CD1c-positive myeloid dendritic cell (primary cell): ENCODE measurements at regions not wholly inside any gene's neighbourhood (a gene's known extent, or its start where the extent isn't known, plus 50 kb on each side); places are given as distances from the start of the nearest gene placed in this dataset.

Experiments
- DNase-seq: peaks from one replicate; pipeline ENCODE4 v3.0.0-alpha.2; 2016; ENCODE audit errors: extremely low spot score

DNA sequence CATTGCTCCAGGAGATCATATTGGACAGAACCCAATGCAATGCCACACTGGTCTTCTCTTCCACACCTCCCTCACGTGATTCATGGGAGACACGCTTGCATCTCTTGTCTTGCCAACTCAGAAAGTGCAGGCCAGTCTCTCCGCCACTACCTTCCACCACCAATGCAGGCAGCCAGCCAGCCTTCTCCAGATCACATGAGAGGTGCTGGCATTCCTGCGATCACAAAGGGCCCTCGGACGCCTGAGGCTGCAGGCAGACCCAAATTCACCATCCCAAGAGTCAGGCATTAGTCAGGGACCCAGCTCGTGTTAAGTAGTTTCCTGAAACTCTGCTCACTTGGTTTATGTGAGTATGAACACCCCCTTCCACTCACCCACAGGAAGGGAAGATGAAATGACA is 437.0 kb upstream of the ETAA1 start:
- no peak for DNase-seq

DNA sequence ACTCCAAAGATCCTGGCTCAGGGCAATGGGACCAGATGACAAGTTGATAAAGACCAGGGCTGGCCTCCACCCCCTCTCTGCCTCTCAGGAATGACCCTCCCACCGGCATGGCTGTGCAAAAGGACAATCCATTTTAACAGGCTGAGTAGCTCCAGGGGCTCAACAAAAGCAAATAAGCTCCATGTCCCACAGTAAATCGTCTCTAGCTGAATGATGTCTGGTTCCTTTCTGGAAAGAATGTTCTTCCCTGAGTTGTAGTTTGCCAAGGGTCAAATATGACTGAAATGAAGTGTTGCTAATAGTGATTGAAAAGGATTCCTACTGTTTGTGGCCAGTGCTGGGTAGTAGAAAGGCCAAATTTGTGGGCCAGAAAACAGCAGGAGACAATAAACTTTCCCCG is 434.4 kb upstream of the ETAA1 start:
- no peak for DNase-seq

DNA sequence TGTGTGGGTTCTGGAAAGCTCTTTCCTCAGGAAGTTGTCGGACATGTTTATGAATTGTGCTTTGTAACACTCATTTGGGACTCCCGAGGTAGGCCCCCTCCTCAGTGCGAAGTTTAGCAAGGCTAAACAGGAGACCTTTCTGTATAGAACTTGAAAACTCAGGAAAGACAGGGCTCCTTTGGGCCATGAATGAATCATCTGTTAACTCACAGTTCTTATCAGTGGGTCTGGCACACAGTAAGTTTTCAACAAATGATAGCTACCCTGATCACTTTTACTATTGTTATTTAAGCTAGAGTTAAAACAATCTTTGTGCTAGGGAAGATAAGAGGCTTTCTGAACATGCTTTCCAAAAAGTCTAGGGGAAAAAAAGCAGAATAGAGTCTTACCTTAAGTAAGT is 430.5 kb upstream of the ETAA1 start:
- no peak for DNase-seq

GRCh38 chr2:66968946-66969345 is 428.2 kb upstream of the ETAA1 start:
- DNase-seq = no peak

DNA sequence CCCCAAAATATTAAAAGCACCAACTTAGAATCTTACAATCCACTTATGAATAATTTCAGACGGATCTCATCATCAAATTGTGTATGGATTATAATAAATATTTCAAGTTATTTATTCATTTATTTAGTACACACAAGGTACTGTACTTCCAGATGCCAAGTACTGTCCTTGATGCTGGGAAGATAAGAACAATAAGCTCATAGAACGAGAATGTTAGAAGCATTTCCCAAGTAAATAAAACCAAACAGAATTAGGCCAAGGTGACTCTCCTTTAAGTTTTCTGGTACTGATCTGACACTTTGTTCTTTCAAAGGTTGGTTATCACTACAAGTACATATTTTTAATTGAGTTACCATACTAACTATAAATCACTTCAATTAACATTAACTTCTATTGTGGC is 416.1 kb upstream of the ETAA1 start:
- DNase-seq = no peak

DNA sequence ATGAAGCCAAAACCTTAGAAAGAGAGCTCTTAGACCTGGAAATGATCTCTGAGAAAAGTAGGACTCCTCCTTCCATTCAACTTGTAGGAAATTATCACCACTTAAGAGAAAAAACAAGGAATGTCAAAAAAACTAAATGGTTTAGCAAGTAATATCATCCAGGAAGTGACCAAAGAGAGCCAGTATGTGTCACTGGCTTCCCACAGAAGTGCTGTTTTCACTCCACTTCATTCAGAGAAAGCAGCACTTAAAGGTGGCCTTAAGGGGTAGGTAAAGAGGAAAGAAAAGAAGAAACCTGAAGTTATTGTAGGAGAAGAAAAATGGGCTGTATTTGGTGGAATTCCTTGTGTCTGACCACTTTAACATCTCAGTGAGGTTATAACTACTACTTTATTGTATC is 414.4 kb upstream of the ETAA1 start:
- no peak for DNase-seq

- DNase-seq = no peak
These were observed 412.3 kb upstream of the ETAA1 start for GRCh38 chr2:66984864-66985263.

DNA sequence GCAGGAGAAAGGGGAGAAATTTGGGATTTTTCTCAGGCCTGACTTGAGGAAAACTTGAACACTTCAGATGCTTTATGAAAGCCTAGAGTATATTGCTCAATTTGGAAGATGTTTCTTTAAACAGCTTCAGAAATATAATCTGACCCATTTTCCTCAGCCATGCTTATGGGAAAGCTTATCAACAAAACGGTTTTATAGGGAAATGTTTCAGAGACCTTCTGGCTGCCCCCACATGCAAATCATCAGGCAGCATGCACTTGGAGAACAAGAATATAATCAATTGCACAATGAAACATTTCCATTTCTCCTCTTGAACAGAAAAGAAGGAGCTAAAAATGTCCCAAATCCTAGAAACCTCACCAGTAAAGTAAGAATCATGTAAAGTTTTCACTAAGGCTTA is 411.2 kb upstream of the ETAA1 start:
- no peak for DNase-seq

DNA sequence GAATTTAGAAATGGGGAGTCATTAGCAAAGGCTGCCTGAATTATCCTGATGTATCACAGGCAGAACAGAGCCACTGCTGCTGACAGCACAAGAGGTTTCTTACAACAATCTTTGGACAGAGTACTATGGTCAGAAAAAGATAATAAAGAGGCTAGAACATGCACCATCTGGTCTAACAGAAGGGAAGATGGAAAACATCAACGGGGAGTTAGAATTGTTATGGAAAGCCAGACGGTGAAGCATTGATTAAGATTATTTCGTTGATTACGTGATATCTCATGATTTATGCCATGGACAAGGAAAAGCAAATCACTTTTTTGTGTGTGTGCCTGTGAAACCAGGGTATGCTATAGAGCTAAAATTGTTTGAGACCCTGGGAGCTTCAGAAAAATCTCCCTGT is 409.4 kb upstream of the ETAA1 start:
- DNase-seq = no peak

- DNase-seq = no peak
These were observed 402.5 kb upstream of the ETAA1 start for GRCh38 chr2:66994654-66995053.

DNA sequence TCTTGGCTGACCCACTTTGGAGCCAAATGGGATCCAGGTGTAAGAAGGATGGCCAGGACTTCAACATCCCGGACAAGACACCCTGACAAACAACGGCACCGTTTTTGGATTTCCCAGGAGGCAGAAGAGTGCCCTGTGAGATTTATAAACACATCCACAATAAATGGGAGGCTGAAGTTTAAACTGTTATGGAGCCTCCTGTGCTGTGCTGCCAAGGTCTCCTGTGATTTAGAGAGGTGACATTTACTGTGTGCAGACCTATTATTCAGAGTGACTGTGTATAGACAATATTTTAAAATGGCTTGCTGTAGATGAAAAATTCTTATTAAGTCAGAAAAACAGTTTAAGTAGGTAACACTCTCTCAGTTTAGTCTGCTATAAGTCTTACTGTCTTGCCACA is 401.5 kb upstream of the ETAA1 start:
- DNase-seq = no peak

DNA sequence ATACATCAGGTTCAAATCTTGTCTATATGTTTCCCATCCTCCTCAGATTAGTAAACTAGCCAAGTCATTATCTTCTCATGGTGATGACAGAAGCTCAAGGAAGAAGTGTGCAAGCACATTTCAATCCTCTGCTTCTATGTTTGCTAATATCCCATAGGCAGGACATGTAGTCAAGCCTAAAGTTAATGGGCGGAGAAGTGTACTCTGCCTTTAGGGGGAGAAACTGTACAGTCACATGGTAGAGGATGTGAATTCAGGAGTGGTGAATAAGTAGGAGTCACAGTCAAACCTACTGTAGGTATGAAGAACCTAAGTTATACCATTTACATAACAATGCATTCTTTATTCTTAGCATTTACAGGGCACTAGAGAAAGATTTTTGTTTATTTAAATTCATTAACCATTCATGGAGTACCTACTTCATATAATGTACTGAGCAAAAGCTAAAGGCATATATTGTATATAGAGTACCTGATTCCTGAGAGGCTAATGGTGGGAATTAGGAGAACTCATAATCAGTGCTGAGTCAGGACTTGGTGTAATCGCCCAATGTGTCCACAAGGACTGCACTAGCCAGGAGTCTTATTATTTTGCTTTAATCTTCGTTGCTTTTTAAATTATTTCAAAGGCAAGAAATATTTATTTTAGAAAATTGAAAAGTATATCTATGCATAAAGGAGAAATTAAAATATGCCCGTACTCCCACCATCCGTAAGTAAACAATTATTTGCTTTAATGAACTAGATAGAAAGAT is 394.3 kb upstream of the ETAA1 start:
- DNase-seq = no peak

DNA sequence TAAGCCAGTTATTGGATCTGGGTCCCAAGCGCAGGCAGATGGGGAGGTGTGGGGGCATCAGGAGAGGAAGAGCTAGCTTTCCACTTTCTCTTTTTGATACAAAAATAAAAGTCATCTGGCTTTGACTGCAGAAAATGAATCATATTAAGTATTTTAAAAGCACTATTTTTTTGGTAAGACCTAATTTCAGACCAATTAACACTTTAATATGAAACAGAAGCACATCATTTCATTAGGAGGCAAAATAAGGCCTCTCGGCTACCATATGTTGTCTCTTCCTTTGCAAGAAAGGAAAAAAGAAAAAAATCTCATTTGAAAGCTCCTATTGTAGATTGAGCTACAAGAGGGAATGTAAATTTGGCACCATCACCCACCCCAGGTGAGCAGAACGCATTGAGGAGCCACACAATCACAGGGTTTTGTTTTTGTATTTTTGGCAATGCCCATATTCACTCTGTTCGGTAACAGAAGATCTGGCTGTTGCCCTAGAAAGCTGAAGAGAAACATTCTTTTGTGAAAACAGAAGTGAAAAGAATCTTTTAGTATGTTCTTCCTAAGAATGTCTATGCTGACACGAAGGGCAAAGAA is 390.7 kb upstream of the ETAA1 start:
- no peak for DNase-seq

DNA sequence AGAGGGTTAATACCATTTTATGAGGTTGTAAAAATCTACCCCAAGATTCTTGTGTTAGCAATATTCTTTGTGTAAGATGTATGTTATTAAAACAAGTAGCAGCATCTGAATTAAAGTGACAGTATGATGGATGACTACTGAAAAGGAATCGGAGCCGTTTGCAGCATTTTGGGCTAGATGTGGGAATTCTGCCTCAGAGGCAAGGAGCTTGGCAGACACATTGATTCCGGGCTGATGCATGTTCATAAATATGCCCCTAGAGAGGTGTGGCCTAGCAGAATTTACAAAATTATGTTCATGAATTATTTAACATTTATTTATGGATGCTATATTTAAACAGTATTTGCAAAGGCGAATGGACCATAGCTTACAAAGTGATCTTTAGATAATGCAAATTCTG is 389.0 kb upstream of the ETAA1 start:
- no peak for DNase-seq

DNA sequence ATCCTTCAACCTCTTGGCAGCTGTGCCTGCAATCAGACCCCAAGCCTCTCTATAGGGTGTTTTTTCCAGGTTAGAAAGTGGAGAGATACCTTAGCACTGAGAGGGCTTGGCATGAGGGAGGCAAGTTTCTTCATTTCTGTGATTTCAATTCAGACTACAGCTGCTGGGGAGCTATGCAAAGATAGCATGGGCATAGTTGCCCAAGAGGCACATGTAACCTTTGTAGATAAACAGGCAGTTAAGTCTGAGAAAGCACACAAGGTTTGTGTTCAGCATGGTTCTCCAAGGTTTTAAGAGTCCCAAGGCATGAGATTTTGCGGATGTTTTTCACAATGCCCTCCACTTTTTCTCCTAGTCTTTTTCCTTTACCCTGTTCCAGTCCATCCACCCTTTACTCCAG is 385.0 kb upstream of the ETAA1 start:
- no peak for DNase-seq

DNA sequence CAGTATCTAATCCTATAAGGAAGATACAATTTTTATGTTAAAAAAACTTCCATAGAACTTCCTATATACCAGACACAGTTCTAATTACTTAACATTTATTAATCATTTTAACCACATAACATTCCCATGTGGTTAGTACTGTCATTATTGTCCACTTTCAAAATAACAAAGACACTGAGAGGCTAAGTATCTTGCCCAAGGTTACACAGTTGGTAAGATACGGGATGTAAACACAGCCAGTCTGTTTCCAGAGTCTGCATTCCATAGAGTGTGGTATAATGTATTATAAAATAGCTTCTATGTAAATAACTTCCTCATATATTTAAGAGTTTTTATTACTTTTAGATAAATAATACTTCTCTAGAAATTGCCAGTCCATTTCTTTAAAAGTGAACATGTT is 383.3 kb upstream of the ETAA1 start:
- DNase-seq = no peak

- no peak for DNase-seq
These were observed 381.5 kb upstream of the ETAA1 start for GRCh38 chr2:67015681-67016080.

GRCh38 chr2:67018301-67018700 is 378.8 kb upstream of the ETAA1 start:
- DNase-seq = no peak

DNA sequence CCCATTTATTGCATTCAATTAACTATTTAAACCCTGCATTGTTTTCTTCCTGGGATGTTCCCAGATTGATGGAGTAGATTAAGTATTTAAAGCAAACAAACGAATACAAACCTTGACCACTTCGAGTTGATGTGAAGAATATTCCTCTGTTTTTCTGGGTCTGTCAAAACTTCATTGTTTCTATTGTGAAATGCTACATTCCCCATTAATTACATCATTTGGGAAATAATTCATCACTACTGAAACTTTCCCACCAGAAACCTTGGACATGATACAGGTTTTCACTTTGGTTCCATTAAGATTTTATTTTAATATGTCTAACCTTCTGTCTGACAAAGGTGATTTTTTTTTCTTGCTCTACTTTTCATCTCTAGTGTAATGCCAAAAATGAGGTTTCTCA is 365.1 kb upstream of the ETAA1 start:
- DNase-seq = no peak

DNA sequence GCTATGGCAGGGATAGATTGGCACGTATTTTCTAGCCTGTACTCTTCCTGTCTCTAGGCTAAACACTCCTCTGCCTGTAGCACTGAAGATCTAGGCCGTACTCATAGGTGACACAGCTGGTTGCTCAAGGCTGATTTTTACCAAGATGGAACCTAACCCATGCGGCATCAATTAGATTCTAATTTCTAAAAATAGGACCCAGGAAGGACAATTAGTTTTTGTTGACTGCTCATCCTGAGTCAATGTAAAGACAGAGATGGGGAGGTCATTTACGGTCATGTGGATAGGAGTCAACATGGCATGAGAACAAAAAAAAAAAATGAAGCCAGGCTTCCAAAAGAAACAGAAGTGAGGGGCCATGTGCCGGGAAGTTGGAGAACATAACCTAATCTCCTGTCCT is 360.7 kb upstream of the ETAA1 start:
- DNase-seq = no peak

DNA sequence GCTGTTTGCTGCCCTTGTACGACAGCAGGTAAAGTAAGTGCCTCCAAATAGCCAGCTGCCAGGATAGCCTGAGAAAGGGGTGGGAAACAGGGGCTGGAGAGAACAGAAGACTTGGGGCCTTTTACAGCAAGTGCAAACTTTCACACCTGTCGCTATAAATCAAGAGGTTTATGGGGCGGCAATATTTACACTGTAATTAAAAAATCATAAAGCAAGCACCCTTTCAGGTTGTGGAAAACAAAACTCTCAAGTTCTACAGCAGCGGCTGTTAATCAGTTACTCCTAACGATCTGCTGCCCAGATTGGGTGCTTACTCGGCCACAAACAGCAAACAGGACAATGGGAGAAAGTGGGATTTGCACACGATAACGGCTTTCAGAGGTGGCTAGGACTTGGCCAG is 359.5 kb upstream of the ETAA1 start:
- DNase-seq = no peak

- no peak for DNase-seq
These were observed 358.9 kb upstream of the ETAA1 start for GRCh38 chr2:67038195-67038594.

- no peak for DNase-seq
These were observed 358.1 kb upstream of the ETAA1 start for GRCh38 chr2:67039058-67039457.

GRCh38 chr2:67039517-67040103 is 357.5 kb upstream of the ETAA1 start:
- no peak for DNase-seq
